ENCODE measurements at regions not wholly inside any gene's neighbourhood (a gene's known extent, or its start where the extent isn't known, plus 50 kb on each side); places are given as distances from the start of the nearest gene placed in this dataset.

- DNase-seq (ENCODE audit: low read depth in 3 of 3) = no peak
Observed at GRCh38 chr12:82174383-82174782, 183.8 kb downstream of the CCDC59 start.

- no peak for DNase-seq (ENCODE audit: low read depth in 3 of 3)
Observed at GRCh38 chr12:82149045-82149444, 209.1 kb downstream of the CCDC59 start.

GRCh38 chr12:82146740-82147139 lies 211.4 kb downstream of the CCDC59 start:
- DNase-seq (ENCODE audit: low read depth in 3 of 3) = no peak

- no peak for DNase-seq (ENCODE audit: low read depth in 3 of 3)
Observed at GRCh38 chr12:82144505-82144904, 213.7 kb downstream of the CCDC59 start.

GRCh38 chr12:82132390-82132789 lies 225.8 kb downstream of the CCDC59 start:
- no peak for DNase-seq (ENCODE audit: low read depth in 3 of 3)

GRCh38 chr12:82130762-82131161 lies 227.4 kb downstream of the CCDC59 start:
- DNase-seq (ENCODE audit: low read depth in 3 of 3) = no peak

- no peak for DNase-seq (ENCODE audit: low read depth in 3 of 3)
Observed at GRCh38 chr12:82124711-82125380, 233.3 kb downstream of the CCDC59 start.

- DNase-seq (ENCODE audit: low read depth in 3 of 3) = no peak
Observed at GRCh38 chr12:82121545-82121944, 236.6 kb downstream of the CCDC59 start.

- DNase-seq (ENCODE audit: low read depth in 3 of 3) = no peak
Observed at GRCh38 chr12:82120901-82121300, 237.3 kb downstream of the CCDC59 start.

- no peak for DNase-seq (ENCODE audit: low read depth in 3 of 3)
Observed at GRCh38 chr12:82109243-82109642, 248.9 kb downstream of the CCDC59 start.

- no peak for DNase-seq (ENCODE audit: low read depth in 3 of 3)
Observed at GRCh38 chr12:82108615-82109014, 249.6 kb downstream of the CCDC59 start.

GRCh38 chr12:82099216-82099615 lies 259.0 kb downstream of the CCDC59 start:
- DNase-seq (ENCODE audit: low read depth in 3 of 3) = no peak

GRCh38 chr12:82097877-82098276 lies 260.3 kb downstream of the CCDC59 start:
- no peak for DNase-seq (ENCODE audit: low read depth in 3 of 3)

- DNase-seq (ENCODE audit: low read depth in 3 of 3) = no peak
Observed at GRCh38 chr12:82097438-82097837, 260.7 kb downstream of the CCDC59 start.

- DNase-seq (ENCODE audit: low read depth in 3 of 3) = no peak
Observed at GRCh38 chr12:82090165-82090564, 268.0 kb downstream of the CCDC59 start.

GRCh38 chr12:82089369-82090121 lies 268.6 kb downstream of the CCDC59 start:
- no peak for DNase-seq (ENCODE audit: low read depth in 3 of 3)

GRCh38 chr12:82082501-82082900 lies 275.7 kb downstream of the CCDC59 start:
- DNase-seq (ENCODE audit: low read depth in 3 of 3) = no peak

GRCh38 chr12:82069931-82070514 lies 288.2 kb downstream of the CCDC59 start:
- DNase-seq (ENCODE audit: low read depth in 3 of 3) = no peak

- DNase-seq (ENCODE audit: low read depth in 3 of 3) = no peak
Observed at GRCh38 chr12:82058197-82058596, 299.0 kb upstream of the PPFIA2 start.

- no peak for DNase-seq (ENCODE audit: low read depth in 3 of 3)
Observed at GRCh38 chr12:82057770-82058169, 298.6 kb upstream of the PPFIA2 start.

GRCh38 chr12:82055391-82055790 lies 296.2 kb upstream of the PPFIA2 start:
- no peak for DNase-seq (ENCODE audit: low read depth in 3 of 3)

GRCh38 chr12:82054566-82054965 lies 295.4 kb upstream of the PPFIA2 start:
- DNase-seq (ENCODE audit: low read depth in 3 of 3) = no peak

GRCh38 chr12:82047446-82047845 lies 288.3 kb upstream of the PPFIA2 start:
- no peak for DNase-seq (ENCODE audit: low read depth in 3 of 3)

All from stimulated activated CD4-positive, alpha-beta T cell treated with anti-CD3 and anti-CD28 coated beads, TNF-alpha, amount 100 ng/mL, for 24 hours (primary cell).